ENCODE measurements at regions not wholly inside any gene's neighbourhood (a gene's known extent, or its start where the extent isn't known, plus 50 kb on each side); places are given as distances from the start of the nearest gene placed in this dataset.
A peak's percentile ranks its signal among the peaks of the same experiment; 100 is the strongest.

DNA sequence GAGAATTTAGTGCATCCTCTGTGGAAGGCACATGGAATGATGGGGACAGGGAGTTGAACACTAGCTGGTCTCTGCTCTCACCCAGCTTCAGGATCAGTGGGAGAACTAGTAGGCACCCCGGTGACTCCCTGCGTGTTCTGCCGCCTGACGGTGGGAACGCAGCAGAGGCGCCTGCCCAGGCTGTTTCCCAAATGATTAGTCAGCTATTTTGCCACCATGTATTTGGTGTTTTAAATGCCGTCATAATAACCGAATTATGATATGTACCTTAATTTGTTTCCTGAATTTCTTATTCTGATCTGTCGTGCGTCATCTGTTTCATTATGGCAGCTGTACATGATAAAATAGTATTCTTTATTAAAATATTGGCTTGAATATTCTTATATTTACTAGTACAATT lies 115.9 kb upstream of the GJB6 start:
- H3K9me3 ChIP-seq (replicated peaks; ENCODE audit: control insufficient read depth, insufficient read depth, low read depth, low read length), result no peaks in the 10 kb centered on the region
- H3K27me3 ChIP-seq (ENCODE audit: control insufficient read depth in 2 of 2, insufficient read depth in 2 of 2, low read length in 2 of 2), result no peaks in the 10 kb centered on the region; a peak in 1 of 5 replicates
- FAIRE-seq (no peak), DNase-seq (ENCODE audit: extremely low read depth in 1 of 4, low spot score in 3 of 4) (no peak), ATAC-seq (no peak)
- no TSS peak for BruUV-seq (replicated peaks)
- no peak overlapping the region for H3K4me2 ChIP-seq (ENCODE audit: insufficient read depth, low read length)
- TF ChIP-seq ZNF316 (IDR thresholded peaks at IDR 0.05) (peak; percentile 77), C11orf30 (IDR thresholded peaks at IDR 0.05; ENCODE audit: low read depth) (peak; percentile 76), MAFG (tag; conservative IDR thresholded peaks at IDR 0.05) (peak; percentile 75), RFX5 (IDR thresholded peaks at IDR 0.05; ENCODE audit: low read depth, low read length) (no peak), FOXA3 (CRISPR knock-in tag; conservative IDR thresholded peaks at IDR 0.05 in 1 of 2, IDR thresholded peaks at IDR 0.05 in 1 of 2) (no peak), MAFF (IDR thresholded peaks at IDR 0.05; ENCODE audit: low read length) (peak; percentile 57; the same call in 1 of the 2 replicates), MAFK (IDR thresholded peaks at IDR 0.05; ENCODE audit: low read length) (peak; percentile 79)
- WGBS (ENCODE audit: insufficient coverage, low coverage, missing lambda C conversion rate), result 0% methylated on average over 10 of the region's 10 CpGs
- intact Hi-C loops (cut with micrococcal nuclease), result no loop called here
- no peaks in the 10 kb centered on the region for H4K20me1 ChIP-seq (replicated peaks; ENCODE audit: control insufficient read depth, insufficient read depth, low read length)
- H3K27ac ChIP-seq (ENCODE audit: extremely low read depth, low read depth, low read length), result no peak overlapping the region
- H3K9me1 ChIP-seq (ENCODE audit: control insufficient read depth, insufficient read depth, low read length), result no peaks in the 10 kb centered on the region
- H3K36me3 ChIP-seq (ENCODE audit: control insufficient read depth, insufficient read depth, low read length), result no peaks in the 10 kb centered on the region
- H3K4me1 ChIP-seq (replicated peaks in 1 of 2; ENCODE audit: control insufficient read depth in 2 of 2, insufficient read depth in 2 of 2, low read length in 2 of 2), result no peaks in the 10 kb centered on the region
- in situ Hi-C loops (cut with MboI), result no loop called here
- no peaks in the 10 kb centered on the region for H3K79me2 ChIP-seq (ENCODE audit: control insufficient read depth, insufficient read depth, low read length)
- no peak overlapping the region for H3K4me3 ChIP-seq
- POLR2A ChIA-PET, result no interaction called here
- no peak overlapping the region for H2AFZ ChIP-seq (ENCODE audit: low read depth, low read length)
- CTCF ChIA-PET (ENCODE audit: low intra/inter-chr PET ratio), result no interaction called here
- H3K9ac ChIP-seq (ENCODE audit: insufficient read depth in 1 of 2, low read depth in 2 of 2, low read length in 2 of 2), result no peak overlapping the region

- H3K27ac ChIP-seq (ENCODE audit: extremely low read depth, low read depth, low read length), result no peak overlapping the region
- H3K36me3 ChIP-seq (ENCODE audit: control insufficient read depth, insufficient read depth, low read length), result no peaks in the 10 kb centered on the region
- no peak for TF ChIP-seq FOXP1 (CRISPR knock-in tag; IDR thresholded peaks at IDR 0.05)
- no peak for TF ChIP-seq VEZF1 (CRISPR knock-in tag; IDR thresholded peaks at IDR 0.05)
- no peak for TF ChIP-seq TCF7 (IDR thresholded peaks at IDR 0.05; ENCODE audit: borderline replicate concordance)
- TF ChIP-seq PTRF (tag; IDR thresholded peaks at IDR 0.05), result no peak
- no peak for TF ChIP-seq NFXL1 (CRISPR knock-in tag; IDR thresholded peaks at IDR 0.05)
- TF ChIP-seq SMARCE1 (IDR thresholded peaks at IDR 0.05), result no peak
- TF ChIP-seq ZNF436 (CRISPR knock-in tag; IDR thresholded peaks at IDR 0.05), result no peak
- TF ChIP-seq, protein P1, sequence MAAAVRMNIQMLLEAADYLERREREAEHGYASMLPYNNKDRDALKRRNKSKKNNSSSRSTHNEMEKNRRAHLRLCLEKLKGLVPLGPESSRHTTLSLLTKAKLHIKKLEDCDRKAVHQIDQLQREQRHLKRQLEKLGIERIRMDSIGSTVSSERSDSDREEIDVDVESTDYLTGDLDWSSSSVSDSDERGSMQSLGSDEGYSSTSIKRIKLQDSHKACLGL (CRISPR knock-in tag; IDR thresholded peaks at IDR 0.05; ENCODE audit: borderline replicate concordance, poor library complexity, severe bottlenecking), result no peak
- no peak overlapping the region for H3K4me2 ChIP-seq (ENCODE audit: insufficient read depth, low read length)
- ATAC-seq (no peak), DNase-seq (ENCODE audit: extremely low read depth in 1 of 4, low spot score in 3 of 4) (no peak), FAIRE-seq (no peak)
- H4K20me1 ChIP-seq (replicated peaks; ENCODE audit: control insufficient read depth, insufficient read depth, low read length), result no peaks in the 10 kb centered on the region
- H3K9me3 ChIP-seq (replicated peaks; ENCODE audit: control insufficient read depth, insufficient read depth, low read depth, low read length), result no peaks in the 10 kb centered on the region
- ChIA-PET POLR2A (no interaction called here), CTCF (ENCODE audit: low intra/inter-chr PET ratio) (no interaction called here)
- 0% methylated on average over 10 of the region's 10 CpGs for WGBS (ENCODE audit: insufficient coverage, low coverage, missing lambda C conversion rate)
- no peak overlapping the region for H3K4me3 ChIP-seq
- in situ Hi-C loops (cut with MboI), result no loop called here
- H3K79me2 ChIP-seq (ENCODE audit: control insufficient read depth, insufficient read depth, low read length), result no peaks in the 10 kb centered on the region
- intact Hi-C loops (cut with micrococcal nuclease), result no loop called here
- H2AFZ ChIP-seq (ENCODE audit: low read depth, low read length), result no peak overlapping the region
- H3K4me1 ChIP-seq (replicated peaks in 1 of 2; ENCODE audit: control insufficient read depth in 2 of 2, insufficient read depth in 2 of 2, low read length in 2 of 2), result no peaks in the 10 kb centered on the region
- no TSS peak for BruUV-seq (replicated peaks)
- H3K27me3 ChIP-seq (ENCODE audit: control insufficient read depth in 2 of 2, insufficient read depth in 2 of 2, low read length in 2 of 2), result peaks cover 0 to 7% of the 10 kb centered on the region in 2 experiments; a peak in 2 of 5 replicates
- H3K9ac ChIP-seq (ENCODE audit: insufficient read depth in 1 of 2, low read depth in 2 of 2, low read length in 2 of 2), result no peak overlapping the region
- no peaks in the 10 kb centered on the region for H3K9me1 ChIP-seq (ENCODE audit: control insufficient read depth, insufficient read depth, low read length)
Measured at GRCh38 chr13:20344836-20345490, 112.8 kb upstream of the GJB6 start.
